ENCODE measurements at regions not wholly inside any gene's neighbourhood (a gene's known extent, or its start where the extent isn't known, plus 50 kb on each side); places are given as distances from the start of the nearest gene placed in this dataset.

- TF ChIP-seq CTCF (IDR thresholded peaks at IDR 0.05) (no peak), POLR2A (IDR thresholded peaks at IDR 0.05) (no peak)
Observed at GRCh38 chr22:27223317-27224177, 566.2 kb downstream of the MIAT start.

All from Peyer's patch (tissue), 4 donors.